HEK293 (cell line): ENCODE measurements at regions not wholly inside any gene's neighbourhood (a gene's known extent, or its start where the extent isn't known, plus 50 kb on each side); places are given as distances from the start of the nearest gene placed in this dataset.
"Not testable (repeated sequence)": the region's sequence is repeated elsewhere in the genome, so short reads cannot be mapped to it uniquely, and the experiment has no call there.

Source experiments
- HOXC10 ChIP-seq: sonication (generic); formaldehyde crosslinking; IDR thresholded peaks from 2 replicates; pipeline ENCODE4 v1.8.1; 2023; ENCODE audit warnings: mild to moderate bottlenecking, missing genetic modification reagents
- HOXD13 ChIP-seq: sonication (generic); formaldehyde crosslinking; IDR thresholded peaks from 2 replicates; pipeline ENCODE4 v1.8.0; 2022; ENCODE audit warnings: missing genetic modification reagents, borderline replicate concordance
- PRDM1 ChIP-seq: fragments of 450-650 bp; formaldehyde crosslinking; IDR thresholded peaks from 2 replicates; pipeline ENCODE4; 2016; ENCODE audit warnings: missing biosample characterization, missing genetic modification characterization
- SP2 ChIP-seq: fragments of 450-650 bp; formaldehyde crosslinking; IDR thresholded peaks from 2 replicates; pipeline ENCODE4 v1.5.1; 2016; ENCODE audit warnings: missing biosample characterization, missing genetic modification characterization
- TCF7L2 ChIP-seq: IDR thresholded peaks from 2 replicates; pipeline ENCODE4 v1.6.1; 2011; ENCODE audit warnings: low read depth, mild to moderate bottlenecking, inconsistent platforms, low read length, moderate library complexity, borderline replicate concordance
- ZBTB21 ChIP-seq: fragments of 450-650 bp; formaldehyde crosslinking; IDR thresholded peaks from 2 replicates; pipeline ENCODE4 v1.5.1; 2017; ENCODE audit warnings: missing biosample characterization, missing genetic modification characterization
- ZNF354C ChIP-seq: fragments of 450-650 bp; formaldehyde crosslinking; IDR thresholded peaks from 2 replicates; pipeline ENCODE4 v1.5.1; 2016; ENCODE audit warnings: missing biosample characterization, missing genetic modification characterization, low read depth, borderline replicate concordance
- ZNF530 ChIP-seq: fragments of 450-650 bp; formaldehyde crosslinking; IDR thresholded peaks from 2 replicates; pipeline ENCODE4 v1.5.1; 2016; ENCODE audit warnings: low read depth, missing biosample characterization, missing genetic modification characterization
- TF ChIP-seq, protein P1 (sequence below): fragments of 450-650 bp; formaldehyde crosslinking; IDR thresholded peaks from 2 replicates; pipeline ENCODE4 v1.5.1; 2016; ENCODE audit warnings: missing biosample characterization, missing genetic modification characterization

DNA sequence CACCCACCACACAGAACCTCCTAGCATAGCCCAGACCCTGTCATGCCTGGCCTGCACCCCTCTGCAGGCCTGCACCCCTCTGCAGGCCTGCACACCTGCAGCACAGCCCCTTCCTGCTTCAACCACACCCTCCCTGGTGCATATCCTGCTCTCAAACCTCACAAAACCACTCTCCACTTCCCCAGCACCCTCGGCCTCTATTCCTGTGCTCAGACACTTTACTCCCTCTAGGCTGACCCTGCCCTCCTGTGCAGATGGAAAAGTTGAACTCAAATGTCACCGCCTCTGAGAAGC, 292.0 kb downstream of the GOLGA6L6 start:
- not testable (repeated sequence) for TF ChIP-seq HOXC10; ZNF530; PRDM1 (tag by site-specific recombination); TCF7L2; HOXD13 (CRISPR knock-in tag); ZNF354C (tag by site-specific recombination); ZBTB21 (tag by site-specific recombination); SP2 (tag by site-specific recombination)
- TF ChIP-seq, protein P1, sequence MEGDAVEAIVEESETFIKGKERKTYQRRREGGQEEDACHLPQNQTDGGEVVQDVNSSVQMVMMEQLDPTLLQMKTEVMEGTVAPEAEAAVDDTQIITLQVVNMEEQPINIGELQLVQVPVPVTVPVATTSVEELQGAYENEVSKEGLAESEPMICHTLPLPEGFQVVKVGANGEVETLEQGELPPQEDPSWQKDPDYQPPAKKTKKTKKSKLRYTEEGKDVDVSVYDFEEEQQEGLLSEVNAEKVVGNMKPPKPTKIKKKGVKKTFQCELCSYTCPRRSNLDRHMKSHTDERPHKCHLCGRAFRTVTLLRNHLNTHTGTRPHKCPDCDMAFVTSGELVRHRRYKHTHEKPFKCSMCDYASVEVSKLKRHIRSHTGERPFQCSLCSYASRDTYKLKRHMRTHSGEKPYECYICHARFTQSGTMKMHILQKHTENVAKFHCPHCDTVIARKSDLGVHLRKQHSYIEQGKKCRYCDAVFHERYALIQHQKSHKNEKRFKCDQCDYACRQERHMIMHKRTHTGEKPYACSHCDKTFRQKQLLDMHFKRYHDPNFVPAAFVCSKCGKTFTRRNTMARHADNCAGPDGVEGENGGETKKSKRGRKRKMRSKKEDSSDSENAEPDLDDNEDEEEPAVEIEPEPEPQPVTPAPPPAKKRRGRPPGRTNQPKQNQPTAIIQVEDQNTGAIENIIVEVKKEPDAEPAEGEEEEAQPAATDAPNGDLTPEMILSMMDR = not testable (repeated sequence)
